ENCODE measurements at regions not wholly inside any gene's neighbourhood (a gene's known extent, or its start where the extent isn't known, plus 50 kb on each side); places are given as distances from the start of the nearest gene placed in this dataset.

- TF ChIP-seq CTCF (IDR thresholded peaks at IDR 0.05) = no peak
- no peak for TF ChIP-seq POLR2AphosphoS5 (IDR thresholded peaks at IDR 0.05; ENCODE audit: low read depth, low read length)
Measured at GRCh38 chr21:35615325-35615724, 445.0 kb downstream of the SETD4 start.

Data from SK-N-SH (cell line).